GM12864 (cell line): ENCODE measurements at regions not wholly inside any gene's neighbourhood (a gene's known extent, or its start where the extent isn't known, plus 50 kb on each side); places are given as distances from the start of the nearest gene placed in this dataset.
"Not testable (repeated sequence)": the region's sequence is repeated elsewhere in the genome, so short reads cannot be mapped to it uniquely, and the experiment has no call there.

ENCODE experiments used
- DNase-seq: peaks from one replicate; pipeline ENCODE4 v3.0.0-alpha.2; 2011; ENCODE audit warnings: low read depth
- H3K4me3 ChIP-seq: 2 replicates; pipeline ENCODE4 v1.5.1; 2011; ENCODE audit warnings: mild to moderate bottlenecking, low read depth, low read length, control low read depth
- CTCF ChIP-seq: IDR thresholded peaks from 2 replicates; pipeline ENCODE4 v1.5.1; 2011; ENCODE audit warnings: low read depth, mild to moderate bottlenecking, moderate library complexity, low read length, control low read depth, inconsistent platforms; ENCODE audit errors: missing control alignments

- no peak overlapping the region for H3K4me3 ChIP-seq
- TF ChIP-seq CTCF: no peak
- no peak for DNase-seq
Observed at GRCh38 chr2:175326801-175327200, 145.3 kb upstream of the ATP5MC3 start.

GRCh38 chr2:175326164-175326563 is 144.7 kb upstream of the ATP5MC3 start:
- not testable (repeated sequence) for DNase-seq, H3K4me3 ChIP-seq

GRCh38 chr2:175323162-175323561 is 141.7 kb upstream of the ATP5MC3 start:
- no peak for TF ChIP-seq CTCF
- no peak overlapping the region for H3K4me3 ChIP-seq
- DNase-seq: no peak

GRCh38 chr2:175318542-175318941 is 137.0 kb upstream of the ATP5MC3 start:
- DNase-seq: no peak
- TF ChIP-seq CTCF: no peak
- H3K4me3 ChIP-seq: no peak overlapping the region

- no peak for DNase-seq
- no peak for TF ChIP-seq CTCF
- no peak overlapping the region for H3K4me3 ChIP-seq
Observed at GRCh38 chr2:175317751-175318150, 136.2 kb upstream of the ATP5MC3 start.

- H3K4me3 ChIP-seq: no peak overlapping the region
- DNase-seq: no peak
- TF ChIP-seq CTCF: no peak
Observed at GRCh38 chr2:175312137-175312536, 130.6 kb upstream of the ATP5MC3 start.

- DNase-seq: no peak
- no peak overlapping the region for H3K4me3 ChIP-seq
- no peak for TF ChIP-seq CTCF
Observed at GRCh38 chr2:175310813-175311504, 129.4 kb upstream of the ATP5MC3 start.

GRCh38 chr2:175309799-175310198 is 128.3 kb upstream of the ATP5MC3 start:
- peak; percentile 61 for TF ChIP-seq CTCF
- no peak for DNase-seq
- H3K4me3 ChIP-seq: no peak overlapping the region
